Stimulated activated CD8-positive, alpha-beta memory T cell treated with anti-CD3 and anti-CD28 coated beads, Interleukin-4, amount 100 ng/mL, for 1 hour (primary cell): ENCODE measurements at regions not wholly inside any gene's neighbourhood (a gene's known extent, or its start where the extent isn't known, plus 50 kb on each side); places are given as distances from the start of the nearest gene placed in this dataset.
"Not testable (repeated sequence)": the region's sequence is repeated elsewhere in the genome, so short reads cannot be mapped to it uniquely, and the experiment has no call there.

Source experiments
- DNase-seq, 2 donors: peaks; one replicate each; pipeline ENCODE4 v3.0.0-alpha.2; 2020; ENCODE audit warnings: low read depth in 2 of 2, low spot score in 1 of 2

- DNase-seq, result no peak
Measured at GRCh38 chr2:237195396-237196120, 109.9 kb downstream of the COPS8 start.

- DNase-seq, result no peak
Measured at GRCh38 chr2:237196409-237196808, 110.7 kb downstream of the COPS8 start.

DNA sequence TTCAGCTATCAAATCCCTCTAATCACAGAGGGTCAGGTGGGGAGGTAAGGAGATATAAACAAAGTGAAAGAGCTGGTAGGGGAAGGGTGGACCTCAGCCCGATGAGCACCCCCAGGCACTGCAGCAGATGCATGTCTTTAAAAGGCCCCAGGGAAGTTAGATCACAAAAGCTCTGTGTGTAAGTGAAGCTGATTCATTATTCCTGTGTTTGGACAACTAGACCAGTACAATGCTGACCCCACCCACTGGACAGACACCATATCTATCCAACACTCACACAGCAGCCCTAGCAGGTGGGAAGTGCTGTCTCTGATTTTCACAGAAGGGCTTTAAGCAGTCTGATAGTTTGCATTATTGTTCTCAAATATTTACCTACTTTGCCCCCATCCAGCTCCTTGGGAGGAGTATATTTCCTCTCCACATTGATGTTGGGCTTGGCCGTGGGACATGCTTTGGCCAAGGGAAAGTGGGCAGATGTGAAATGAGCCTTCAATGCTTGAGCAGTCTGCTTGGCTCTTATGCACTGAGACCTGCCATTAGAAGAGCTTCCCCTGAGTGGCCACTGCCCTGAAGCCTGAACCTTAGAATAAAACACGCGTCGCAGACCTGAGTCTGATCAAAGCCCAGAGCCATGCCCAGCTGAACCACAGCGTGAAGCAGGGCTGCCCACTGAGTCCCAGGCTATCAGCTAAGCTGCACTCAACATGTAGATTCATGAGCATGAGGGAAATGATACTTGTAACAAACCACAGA is 111.4 kb downstream of the COPS8 start:
- no peak for DNase-seq

- DNase-seq, result no peak
Measured at GRCh38 chr2:237198164-237198855, 112.6 kb downstream of the COPS8 start.

DNA sequence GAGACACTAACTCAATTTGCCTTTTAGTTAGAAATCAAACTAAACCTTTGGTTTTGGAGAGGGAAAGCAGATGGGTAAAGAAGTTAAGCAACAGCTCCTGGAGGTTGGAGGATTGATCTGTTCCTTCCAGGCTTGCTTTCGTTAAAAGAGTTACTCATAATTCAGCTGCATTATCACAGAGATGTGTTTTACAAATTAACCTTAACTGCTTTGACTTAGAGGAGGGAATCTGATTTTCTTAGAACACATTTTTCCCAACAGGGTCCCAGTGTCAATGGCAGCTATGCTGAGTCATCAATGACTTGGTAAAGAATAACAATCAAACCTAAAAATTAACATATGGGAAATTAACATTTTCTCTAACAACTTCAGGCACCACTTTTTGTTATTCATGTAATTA is 113.4 kb downstream of the COPS8 start:
- DNase-seq, result no peak

DNA sequence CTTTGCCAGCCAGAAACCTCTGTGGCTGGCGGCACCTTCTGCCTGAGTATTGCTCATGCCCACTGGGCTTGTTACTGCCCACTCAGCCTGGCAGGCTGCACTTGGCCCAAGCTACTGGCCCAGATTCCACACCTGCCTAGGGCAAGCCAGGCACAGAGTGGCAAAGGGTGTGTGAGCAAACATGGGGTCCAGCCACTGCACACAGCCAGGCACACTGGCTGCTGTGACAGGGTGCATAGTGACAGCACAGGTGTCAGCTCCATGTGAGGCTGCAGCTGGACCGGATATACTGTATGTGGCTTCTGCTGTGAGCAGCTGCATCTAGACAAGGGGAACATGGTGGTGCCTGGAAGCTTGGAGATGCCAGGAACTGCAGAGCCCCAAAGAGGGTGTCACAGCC is 113.9 kb downstream of the COPS8 start:
- DNase-seq, result no peak

- DNase-seq, result no peak
Measured at GRCh38 chr2:237200462-237200861, 114.8 kb downstream of the COPS8 start.

- no peak for DNase-seq
Measured at GRCh38 chr2:237201461-237202287, 116.0 kb downstream of the COPS8 start.

- DNase-seq, result no peak
Measured at GRCh38 chr2:237202288-237203030, 116.8 kb downstream of the COPS8 start.

- no peak for DNase-seq
Measured at GRCh38 chr2:237205043-237205541, 119.4 kb downstream of the COPS8 start.

DNA sequence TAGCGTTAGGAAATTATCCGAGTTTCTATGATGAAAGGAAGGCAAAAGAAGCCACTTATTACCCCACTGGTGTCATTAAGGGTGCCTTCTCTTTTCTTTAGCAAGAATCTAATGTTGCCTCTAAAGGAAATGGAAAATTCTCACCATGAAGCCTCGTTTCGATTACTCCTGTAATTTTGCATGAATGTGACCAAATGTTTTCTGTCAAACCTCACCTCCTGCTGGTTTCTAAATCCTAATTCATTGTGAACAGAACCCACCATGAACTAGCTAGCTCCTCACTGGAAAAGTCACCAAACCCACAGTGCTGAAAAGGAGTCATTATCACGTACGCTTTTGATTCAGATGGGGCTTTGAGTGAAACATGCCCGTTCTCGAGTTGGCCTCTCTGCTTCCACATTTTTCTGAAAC is 119.9 kb downstream of the COPS8 start:
- no peak for DNase-seq

DNA sequence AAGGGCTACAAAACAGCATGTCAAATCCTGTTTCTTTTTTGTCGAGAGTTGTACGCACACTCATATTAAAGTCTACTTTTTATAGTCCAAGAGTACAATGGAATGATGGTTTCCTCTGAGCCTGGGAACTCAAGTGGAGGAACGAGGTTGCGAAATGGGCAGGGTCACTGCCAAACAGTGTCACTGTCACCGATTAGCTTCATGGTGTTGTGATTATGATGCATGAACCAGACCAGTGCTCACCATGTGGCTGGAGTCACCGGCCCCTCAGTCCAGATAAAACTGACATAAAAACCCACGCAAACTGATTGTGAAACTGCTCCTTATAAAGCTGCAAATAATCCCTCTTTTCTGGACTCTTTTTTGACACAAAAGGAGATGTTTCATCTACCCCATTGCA is 122.0 kb downstream of the COPS8 start:
- no peak for DNase-seq

DNA sequence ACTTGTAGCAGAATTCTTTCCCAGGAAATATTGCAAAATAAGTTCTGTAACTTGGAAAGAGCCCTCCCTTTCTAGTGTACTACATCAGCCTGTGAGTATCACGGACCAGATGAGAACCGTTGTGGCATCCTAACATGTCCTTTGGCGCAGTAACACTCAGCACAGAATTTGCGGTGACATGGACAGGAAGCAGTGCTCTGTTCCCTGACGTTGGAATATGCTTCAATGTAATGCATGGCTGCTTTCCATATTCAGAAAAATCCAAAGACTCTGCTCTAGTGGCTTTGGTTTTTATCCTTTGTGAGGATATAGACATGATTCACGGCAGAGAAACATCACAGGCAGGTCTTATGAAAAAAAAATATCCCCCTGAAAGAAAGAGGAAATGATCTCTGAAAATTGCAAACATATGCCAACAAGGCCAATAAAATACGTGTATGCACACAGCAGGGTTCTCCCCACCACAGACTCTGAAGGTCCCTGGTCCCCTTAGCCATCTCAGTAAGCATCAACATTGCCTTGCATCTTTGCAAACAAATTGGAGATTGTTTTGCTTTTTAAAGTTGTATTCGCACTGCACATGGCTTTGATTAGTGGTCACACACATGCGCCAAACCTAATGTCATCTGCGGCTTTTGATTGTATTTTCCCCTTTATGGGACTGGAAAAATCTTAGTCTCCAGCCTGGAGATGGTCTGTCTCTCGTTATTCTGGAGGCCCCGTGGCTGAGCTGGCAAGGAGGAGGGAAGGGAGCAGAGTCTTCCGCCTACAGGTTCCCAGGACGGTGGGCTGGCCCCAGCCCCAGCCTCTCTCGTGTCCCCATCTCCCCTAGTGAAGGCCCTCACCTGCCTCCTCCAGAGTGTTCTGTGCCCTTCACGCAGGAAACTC is 122.9 kb downstream of the COPS8 start:
- no peak for DNase-seq

DNA sequence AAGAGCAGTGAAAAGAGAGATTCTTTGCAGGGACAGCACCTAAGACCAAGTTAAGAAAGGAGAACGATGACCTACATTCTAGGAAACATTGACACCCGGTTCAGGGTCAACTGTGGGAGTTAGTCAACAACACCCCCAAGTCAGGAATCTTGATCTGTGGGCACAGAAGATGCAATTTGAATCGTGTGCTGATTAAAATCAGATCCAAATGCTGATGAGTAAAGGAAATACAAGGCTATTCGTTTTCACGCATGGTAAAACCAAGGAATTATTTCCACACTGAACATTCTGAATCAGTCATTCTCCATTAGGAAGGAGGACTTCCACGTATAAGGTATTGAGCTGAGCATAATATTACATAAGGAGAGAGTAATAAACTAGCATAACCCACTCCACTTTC is 124.2 kb downstream of the COPS8 start:
- DNase-seq, result no peak

DNA sequence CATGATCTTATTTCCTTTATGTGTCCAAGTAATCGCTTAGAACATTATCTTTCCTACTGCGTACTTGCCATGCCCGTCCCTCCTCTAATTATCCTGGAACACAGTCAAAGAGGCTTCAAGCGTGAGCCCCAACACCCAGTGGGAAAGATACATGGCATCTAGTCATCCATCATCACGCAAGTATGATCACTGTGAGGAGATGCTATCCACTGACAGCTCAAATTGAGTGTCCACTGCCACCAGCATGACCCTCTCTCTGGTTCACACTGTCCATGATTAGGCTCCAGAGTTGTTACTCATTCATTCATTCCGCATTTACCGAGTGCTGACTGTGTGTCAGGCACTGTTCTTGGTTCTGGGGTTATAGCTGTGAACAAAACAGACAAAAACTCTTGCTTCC is 124.6 kb downstream of the COPS8 start:
- DNase-seq, result no peak

DNA sequence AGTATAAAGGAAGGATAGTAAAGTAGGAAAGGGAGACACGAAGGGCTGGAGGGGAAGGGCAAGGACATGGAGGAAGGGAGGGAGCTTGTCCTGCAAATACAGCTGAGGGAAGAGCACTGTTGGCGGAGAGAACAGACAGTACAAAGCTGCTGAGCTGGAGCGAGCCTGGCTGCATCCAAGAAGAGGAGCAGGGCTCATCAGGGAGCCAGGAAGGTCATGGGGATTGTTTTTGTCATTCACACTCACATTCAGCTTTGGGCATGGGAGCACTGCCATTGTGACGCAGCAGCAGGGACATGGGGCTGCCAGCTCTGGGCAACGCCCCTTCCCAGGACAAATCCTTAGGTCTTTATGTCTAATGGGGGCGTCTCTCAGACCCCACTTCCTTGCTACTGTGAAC is 125.1 kb downstream of the COPS8 start:
- no peak for DNase-seq

DNA sequence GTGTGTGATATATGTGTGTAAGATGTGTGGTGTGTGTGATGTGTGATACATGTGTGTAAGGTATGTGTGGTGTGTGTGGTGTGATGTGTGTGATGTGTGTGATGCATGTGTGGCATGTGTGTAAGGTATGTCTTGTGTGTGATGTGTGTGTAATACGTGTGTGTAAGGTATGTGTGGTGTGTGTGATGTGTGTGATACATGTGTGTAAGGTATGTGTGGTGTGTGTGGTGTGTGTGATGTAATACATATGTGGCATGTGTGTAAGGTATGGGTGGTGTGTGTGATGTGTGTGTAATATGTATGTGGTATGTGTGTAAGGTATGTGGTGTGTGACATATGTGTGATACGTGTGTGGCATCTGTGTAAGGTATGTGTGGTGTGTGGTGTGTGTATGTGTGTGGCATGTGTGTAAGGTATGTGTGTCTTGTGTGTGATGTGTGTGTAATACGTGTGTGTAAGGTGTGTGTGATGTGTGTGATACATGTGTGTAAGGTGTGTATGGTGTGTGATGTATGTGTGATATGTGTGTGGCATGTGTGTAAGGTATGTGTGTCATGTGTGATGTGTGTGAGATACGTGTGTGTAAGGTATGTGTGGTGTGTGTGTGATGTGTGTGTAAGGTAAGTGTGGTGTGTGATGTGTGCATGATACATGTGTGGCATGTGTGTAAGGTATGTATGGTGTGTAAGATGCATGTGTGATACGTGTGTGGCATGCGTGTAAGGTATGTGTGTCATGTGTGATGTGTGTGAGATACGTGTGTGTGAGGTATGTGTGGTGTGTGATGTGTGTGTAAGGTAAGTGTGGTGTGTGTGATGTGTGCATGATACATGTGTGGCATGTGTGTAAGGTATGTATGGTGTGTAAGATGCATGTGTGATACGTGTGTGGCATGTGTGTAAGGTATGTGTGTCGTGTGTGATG is 126.9 kb downstream of the COPS8 start:
- DNase-seq, result not testable (repeated sequence)

- DNase-seq, result no peak
Measured at GRCh38 chr2:237213315-237214022, 127.8 kb downstream of the COPS8 start.
